HG03442 (cell line): ENCODE measurements at regions not wholly inside any gene's neighbourhood (a gene's known extent, or its start where the extent isn't known, plus 50 kb on each side); places are given as distances from the start of the nearest gene placed in this dataset.

Experiments
- ATAC-seq: cut with Tn5 transposase; IDR thresholded peaks from one replicate; pipeline ENCODE4 v1.9.1; 2021; ENCODE audit warnings: mild to moderate bottlenecking, moderate library complexity; ENCODE audit not compliant: unreplicated experiment

- no peak for ATAC-seq
Observed at GRCh38 chr12:11564984-11565651, 84.4 kb upstream of the ETV6 start.

GRCh38 chr12:11565752-11566151 lies 83.7 kb upstream of the ETV6 start:
- no peak for ATAC-seq

- no peak for ATAC-seq
Observed at GRCh38 chr12:11568155-11568761, 81.2 kb upstream of the ETV6 start.

GRCh38 chr12:11568762-11569478 lies 80.6 kb upstream of the ETV6 start:
- peak; percentile 94 for ATAC-seq

- ATAC-seq: no peak
Observed at GRCh38 chr12:11569716-11570115, 79.8 kb upstream of the ETV6 start.

- no peak for ATAC-seq
Observed at GRCh38 chr12:11573880-11574279, 75.6 kb upstream of the ETV6 start.

- ATAC-seq: no peak
Observed at GRCh38 chr12:11576104-11576503, 73.4 kb upstream of the ETV6 start.

GRCh38 chr12:11577658-11578260 lies 71.7 kb upstream of the ETV6 start:
- ATAC-seq: no peak

- peak; percentile 64 for ATAC-seq
Observed at GRCh38 chr12:11578461-11578993, 70.9 kb upstream of the ETV6 start.

- no peak for ATAC-seq
Observed at GRCh38 chr12:11580125-11580751, 69.2 kb upstream of the ETV6 start.

GRCh38 chr12:11581179-11581755 lies 68.2 kb upstream of the ETV6 start:
- ATAC-seq: no peak

- no peak for ATAC-seq
Observed at GRCh38 chr12:11584221-11584855, 65.1 kb upstream of the ETV6 start.

- ATAC-seq: no peak
Observed at GRCh38 chr12:11592484-11592883, 57.0 kb upstream of the ETV6 start.

GRCh38 chr12:11593013-11593412 lies 56.5 kb upstream of the ETV6 start:
- no peak for ATAC-seq

- no peak for ATAC-seq
Observed at GRCh38 chr12:11595080-11595479, 54.4 kb upstream of the ETV6 start.

- ATAC-seq: no peak
Observed at GRCh38 chr12:11596141-11596540, 53.3 kb upstream of the ETV6 start.

- ATAC-seq: no peak
Observed at GRCh38 chr12:11598900-11599299, 50.6 kb upstream of the ETV6 start.
